Activated CD4-positive, alpha-beta T cell treated with anti-CD3 and anti-CD28 coated beads, Interleukin-2, amount 50 U/mL, for 24 hours (primary cell): ENCODE measurements at regions not wholly inside any gene's neighbourhood (a gene's known extent, or its start where the extent isn't known, plus 50 kb on each side); places are given as distances from the start of the nearest gene placed in this dataset.
"Not testable (repeated sequence)": the region's sequence is repeated elsewhere in the genome, so short reads cannot be mapped to it uniquely, and the experiment has no call there.

Experiments
- DNase-seq, 2 donors: peaks; one replicate each; pipeline ENCODE4 v3.0.0-alpha.2; 2020; ENCODE audit warnings: low read depth in 1 of 2, low spot score in 1 of 2

DNA sequence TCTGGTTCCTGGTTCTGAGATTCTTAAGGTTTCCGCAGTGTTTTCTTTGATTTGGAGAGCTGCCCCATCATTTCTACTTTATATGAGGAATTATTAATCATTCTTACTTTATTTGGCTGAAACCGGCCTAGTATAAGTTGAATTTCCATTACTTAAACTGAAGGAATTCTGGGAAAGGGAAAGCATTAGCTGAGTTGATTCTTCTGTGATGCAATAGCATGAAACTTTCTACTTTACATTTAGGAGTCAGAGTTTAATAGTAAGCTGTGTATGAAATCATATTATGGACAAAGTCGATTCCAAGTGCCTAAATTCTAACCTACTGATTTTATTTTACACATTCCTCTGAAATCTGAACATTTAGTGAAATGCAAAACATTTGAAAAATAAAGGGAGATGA, 1269.7 kb upstream of the ZEB2 start:
- no peak for DNase-seq

- not testable (repeated sequence) for DNase-seq
Observed at GRCh38 chr2:145787597-145788361, 1267.9 kb upstream of the ZEB2 start.

DNA sequence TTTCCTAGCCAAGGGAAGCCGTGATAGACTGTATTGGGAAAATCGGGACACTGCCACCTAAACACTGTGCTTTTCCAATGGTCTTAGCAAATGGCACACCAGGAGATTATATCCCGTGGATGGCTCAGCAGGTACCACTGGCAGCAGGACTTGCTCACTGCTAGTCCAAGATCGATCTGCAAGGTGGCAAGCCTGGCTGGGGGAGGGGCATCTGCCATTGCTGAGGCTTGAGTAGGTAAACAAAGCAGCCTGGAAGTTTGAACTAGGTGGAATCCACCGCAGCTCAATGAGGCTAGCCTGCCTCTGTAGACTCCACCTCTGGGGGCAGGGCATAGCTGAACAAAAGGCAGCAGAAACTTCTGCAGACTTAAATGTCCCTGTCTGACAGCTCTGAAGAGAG, 1262.7 kb upstream of the ZEB2 start:
- DNase-seq: not testable (repeated sequence)

DNA sequence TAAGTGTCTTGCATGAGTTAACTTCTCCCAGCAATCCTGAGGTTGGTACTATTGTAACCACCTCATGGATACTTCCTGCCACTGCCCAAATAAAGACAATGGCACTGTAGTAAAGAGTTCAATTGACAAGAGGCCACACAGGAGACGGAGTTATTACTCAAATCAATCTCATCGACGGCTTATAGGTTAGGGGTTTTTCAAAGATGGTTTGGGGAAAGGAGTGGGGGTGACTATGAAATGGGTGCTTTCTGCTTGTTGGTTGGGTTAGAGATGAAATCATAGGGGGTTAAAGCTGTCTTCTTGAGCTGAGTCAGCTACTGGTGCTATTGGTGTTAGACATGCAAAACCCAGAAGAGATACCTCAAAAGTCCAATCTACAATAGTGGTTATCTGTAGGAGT, 1258.0 kb upstream of the ZEB2 start:
- no peak for DNase-seq

DNA sequence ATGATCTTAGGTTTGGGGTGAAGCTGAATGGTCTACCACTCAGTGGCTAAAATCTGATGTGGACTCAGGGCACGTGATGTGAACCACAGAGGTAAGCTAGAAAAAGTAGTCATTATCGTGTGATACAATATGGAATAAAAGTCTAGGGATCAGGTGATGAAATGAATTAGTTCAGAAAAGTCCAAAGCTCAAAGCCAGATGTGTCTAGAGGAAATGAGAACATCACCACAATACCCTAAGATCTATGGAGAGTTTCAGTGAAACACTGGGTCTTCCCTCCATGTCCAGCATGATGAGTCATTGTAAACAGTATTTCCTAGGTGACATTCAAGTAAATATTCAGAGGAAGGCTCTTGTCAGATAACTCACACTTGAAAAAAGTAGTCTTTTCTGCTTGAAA, 1257.4 kb upstream of the ZEB2 start:
- no peak for DNase-seq

DNA sequence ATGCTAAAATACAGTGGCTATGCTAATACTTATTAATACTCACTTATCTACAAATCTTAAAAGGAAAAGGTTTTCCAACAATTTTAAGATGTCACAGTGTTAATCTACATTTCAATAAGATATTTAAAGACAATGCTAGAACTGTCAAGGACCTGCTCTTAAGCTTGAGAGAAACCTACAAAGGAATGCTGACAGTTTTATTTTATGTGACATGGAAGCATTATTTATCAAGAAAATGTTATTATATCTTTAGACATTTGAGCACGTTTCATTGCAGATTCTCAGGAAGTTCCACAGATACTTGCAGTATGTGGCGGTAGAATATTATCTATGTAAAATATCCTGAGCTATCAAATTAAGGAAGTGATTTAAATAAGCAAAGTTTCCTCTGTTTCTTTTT, 1255.7 kb upstream of the ZEB2 start:
- no peak for DNase-seq

DNA sequence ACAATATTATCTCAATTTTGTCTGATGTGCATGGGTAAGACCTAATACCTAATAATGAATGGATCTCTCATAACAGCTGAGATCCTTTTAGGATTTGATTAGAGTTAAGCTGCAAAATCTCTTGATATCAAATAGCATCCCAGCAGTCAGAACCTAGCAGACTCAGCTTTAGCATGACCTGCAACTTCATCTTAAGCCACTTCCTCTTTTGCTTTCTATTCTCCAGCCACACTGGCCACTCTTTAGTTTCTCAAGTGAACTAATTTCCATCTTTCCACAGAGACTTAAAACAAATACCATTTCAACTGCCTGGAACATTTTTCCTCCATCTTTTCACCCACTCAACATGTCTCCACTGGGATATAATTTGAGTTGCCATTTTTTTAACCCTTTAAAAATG, 1251.6 kb upstream of the ZEB2 start:
- no peak for DNase-seq

GRCh38 chr2:145769011-145769716, 1249.2 kb upstream of the ZEB2 start:
- DNase-seq: no peak

GRCh38 chr2:145765874-145766273, 1246.0 kb upstream of the ZEB2 start:
- no peak for DNase-seq

DNA sequence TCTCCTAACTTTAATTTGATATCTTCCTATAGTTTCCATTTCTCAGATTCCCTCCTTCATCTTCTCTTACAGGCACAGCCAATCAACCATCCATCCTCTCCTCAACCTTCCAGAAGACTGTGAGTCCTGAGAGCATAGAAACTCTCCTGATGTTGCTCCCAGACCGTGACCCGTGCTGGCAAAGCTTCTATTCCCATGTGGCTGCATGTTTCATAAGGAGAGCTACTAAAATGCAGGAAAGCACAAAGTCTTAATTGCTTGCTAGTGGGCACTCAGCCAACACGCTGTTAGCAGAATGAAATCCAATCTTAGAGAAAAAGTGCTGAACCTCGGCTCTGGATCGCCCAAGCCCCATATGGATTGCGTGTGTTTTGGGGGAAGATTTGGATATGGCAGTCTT, 1244.7 kb upstream of the ZEB2 start:
- no peak for DNase-seq

DNA sequence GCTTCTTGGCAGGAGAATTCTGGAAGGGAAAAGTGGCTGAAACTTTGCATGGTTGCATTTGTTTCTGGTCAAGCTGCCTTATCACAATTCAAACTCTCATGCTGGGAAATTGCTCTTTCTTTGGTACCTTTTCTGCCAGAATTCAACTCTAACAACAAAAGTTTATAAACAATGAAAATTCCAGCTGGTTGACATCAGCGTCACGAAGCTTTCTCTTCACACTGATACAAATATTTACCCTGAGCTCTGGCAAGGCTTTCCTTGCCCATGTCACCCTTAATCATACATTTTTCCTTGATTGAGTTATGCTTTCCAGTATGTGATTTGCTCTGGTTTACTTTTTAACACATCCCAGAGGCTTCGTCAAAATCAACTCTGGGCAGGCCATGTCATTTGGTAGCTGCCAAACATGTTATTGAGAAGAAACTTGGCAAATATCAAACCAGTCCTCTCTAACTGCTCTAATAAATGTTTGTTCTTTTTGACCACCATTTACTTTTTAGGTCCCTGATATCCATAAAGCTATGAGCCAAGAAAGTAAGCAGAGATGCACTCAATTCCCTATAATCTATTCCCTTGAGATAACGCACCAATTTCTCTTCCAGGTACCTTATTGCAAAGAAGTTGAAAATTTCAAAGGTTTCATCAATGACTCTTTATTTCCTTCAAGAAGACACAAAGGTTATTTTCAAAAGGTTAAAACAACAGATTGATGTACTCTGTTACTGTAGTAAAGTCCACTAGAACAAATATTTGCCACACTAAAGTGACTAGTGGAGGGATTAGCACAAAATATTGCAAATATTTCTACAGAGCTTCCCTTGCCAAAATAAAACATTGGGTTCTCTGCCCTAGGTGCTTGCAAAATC, 1241.1 kb upstream of the ZEB2 start:
- DNase-seq: no peak

- DNase-seq: no peak
Observed at GRCh38 chr2:145759228-145759915, 1239.5 kb upstream of the ZEB2 start.

DNA sequence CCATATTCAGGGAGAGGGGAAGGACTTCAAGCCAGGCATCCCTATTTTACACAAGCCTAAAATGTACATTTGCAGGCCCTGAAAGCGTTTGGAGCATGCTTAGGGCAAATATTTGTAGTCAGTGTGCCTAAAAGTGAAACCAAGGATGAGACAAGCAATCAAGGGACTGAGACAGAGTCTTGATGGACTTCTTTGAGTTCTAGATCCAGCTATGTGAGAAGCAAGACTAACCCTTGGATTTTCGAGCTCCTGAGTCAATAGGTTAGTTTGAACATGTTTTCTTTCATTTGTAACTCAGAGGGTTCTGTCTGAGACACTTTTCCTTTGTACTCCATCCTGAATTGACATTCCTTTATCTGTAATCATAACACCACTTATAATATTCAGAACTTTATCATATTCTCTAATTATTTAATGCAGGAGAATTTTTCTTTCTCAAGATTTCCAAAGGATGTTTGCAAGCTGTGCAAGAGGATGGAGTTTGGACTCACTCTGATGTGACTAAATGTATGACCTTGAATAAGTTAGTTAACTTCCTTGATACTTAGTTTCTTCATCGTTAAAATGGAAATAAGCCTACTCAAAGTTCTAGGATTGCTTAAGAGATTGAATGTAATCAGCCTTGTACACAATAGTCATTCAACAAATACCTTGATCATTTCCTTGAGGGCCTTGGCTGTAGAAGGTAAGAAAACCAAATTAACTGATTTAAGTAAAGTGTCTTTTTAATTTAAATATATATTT, 1237.8 kb upstream of the ZEB2 start:
- DNase-seq: no peak

- no peak for DNase-seq
Observed at GRCh38 chr2:145755019-145755837, 1235.3 kb upstream of the ZEB2 start.

DNA sequence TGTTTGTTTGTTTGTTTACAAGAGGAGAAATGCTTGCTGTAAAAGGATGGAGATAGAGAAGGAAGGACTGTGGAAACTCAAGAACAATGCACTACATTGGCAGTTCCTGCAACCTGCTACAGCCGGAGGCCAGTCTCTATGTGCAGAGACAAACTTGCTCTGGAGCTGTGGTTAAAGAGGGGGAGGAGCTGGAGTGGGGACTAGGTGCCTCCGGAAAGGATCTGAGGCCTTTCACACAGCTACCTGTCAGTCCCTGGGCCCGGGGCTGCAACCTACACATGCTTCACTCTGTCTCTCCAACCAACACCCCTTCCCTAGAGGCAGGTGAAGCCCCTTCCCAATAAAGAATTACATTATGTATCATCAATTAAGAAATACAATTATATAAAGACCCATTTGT, 1234.0 kb upstream of the ZEB2 start:
- DNase-seq: no peak

DNA sequence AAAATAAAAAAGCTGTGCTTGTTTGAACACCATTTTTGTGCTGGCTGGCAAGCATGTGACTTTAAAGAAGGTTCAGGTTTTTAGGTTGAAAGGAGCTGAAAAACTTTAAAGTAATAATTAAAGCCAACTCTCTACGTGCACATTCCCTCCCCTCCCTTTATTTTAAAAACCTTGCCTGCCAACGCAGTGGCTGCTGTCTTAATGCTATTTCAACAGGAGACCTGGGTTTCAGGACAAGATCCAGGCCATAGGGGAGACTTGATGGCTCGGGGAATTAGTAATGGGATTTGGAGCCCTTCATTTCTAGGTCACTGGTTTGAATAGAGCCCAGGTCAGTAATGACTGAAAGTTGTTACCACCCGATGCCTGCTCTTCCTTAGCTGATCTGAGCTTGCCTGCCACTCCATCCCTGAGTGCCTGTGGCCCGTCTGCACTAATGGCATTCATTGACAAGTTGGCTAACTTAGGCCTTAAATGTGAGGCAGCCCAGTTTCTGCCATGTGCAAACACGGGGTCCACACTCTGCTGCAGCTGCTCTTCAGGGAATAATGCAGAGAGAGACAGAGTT, 1233.2 kb upstream of the ZEB2 start:
- no peak for DNase-seq

DNA sequence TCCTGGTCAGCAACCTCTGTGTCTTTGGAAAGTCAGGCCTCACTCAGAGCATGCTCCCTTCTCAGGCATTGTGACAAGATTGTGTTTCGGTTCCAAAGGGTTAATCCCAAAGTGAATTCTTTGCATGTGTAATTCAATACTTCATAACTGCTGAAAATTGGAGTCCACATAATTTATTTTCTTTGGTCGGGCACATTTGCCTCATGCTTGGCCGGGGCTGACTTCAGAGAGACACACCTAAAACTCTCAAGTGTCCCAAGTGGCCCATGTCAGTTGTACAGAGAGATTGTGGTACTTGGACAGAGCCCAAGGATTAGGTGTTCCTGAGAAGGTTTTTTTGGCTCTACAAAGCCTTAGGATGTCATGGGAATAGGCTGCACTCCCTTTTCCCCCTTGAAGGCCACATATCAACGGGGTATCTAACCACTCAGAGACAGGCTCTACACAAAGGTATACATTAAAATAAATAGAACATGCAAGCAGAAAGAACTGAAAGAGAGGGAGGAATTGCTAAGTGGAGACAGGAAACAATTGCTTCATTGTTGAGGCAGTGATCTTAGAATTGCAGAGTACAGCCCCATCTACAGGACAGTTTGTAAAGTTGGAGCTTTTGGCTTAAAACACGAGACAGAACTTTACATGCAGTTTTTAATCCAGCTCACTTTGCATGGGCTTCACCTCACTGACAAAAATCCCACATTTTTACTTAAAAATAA, 1232.3 kb upstream of the ZEB2 start:
- DNase-seq: no peak

DNA sequence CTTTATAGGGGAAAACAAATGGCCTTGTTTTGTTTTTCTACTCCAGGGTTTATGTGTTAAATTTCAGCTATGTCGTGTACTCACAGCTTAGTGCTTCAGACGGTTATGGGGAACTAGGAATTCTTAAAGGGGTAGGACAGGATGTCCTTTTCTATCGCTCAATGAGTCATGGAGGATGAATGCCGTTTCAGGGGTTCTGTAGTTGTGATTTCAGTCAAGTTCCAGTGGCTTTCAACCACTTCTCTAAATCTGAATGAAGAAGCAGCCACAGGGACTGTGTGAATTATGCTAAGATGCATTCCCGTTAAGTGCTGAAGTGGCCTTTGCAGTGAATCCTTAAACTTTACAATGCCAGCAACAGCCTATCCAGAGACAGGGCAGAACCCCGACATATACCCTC, 1231.7 kb upstream of the ZEB2 start:
- DNase-seq: no peak

- DNase-seq: no peak
Observed at GRCh38 chr2:145751155-145751554, 1231.2 kb upstream of the ZEB2 start.
